Skeletal muscle tissue (tissue), 3 donors: ENCODE measurements at regions not wholly inside any gene's neighbourhood (a gene's known extent, or its start where the extent isn't known, plus 50 kb on each side); places are given as distances from the start of the nearest gene placed in this dataset.

Source experiments
- H3K27ac ChIP-seq: one replicate; pipeline ENCODE4 v1.7.0; 2013; ENCODE audit warnings: mild to moderate bottlenecking, low read depth, low read length, inconsistent platforms
- H3K27me3 ChIP-seq, 3 donors: one replicate each; pipeline ENCODE4 v1.7.0; 2013; ENCODE audit warnings: low read length in 3 of 3; ENCODE audit not compliant: control insufficient read depth in 3 of 3, insufficient read depth in 3 of 3
- H3K36me3 ChIP-seq, 3 donors: one replicate each; pipeline ENCODE4 v1.7.0; 2013; ENCODE audit warnings: low read length in 3 of 3; ENCODE audit not compliant: control insufficient read depth in 3 of 3, insufficient read depth in 3 of 3
- H3K4me1 ChIP-seq, 3 donors: one replicate each; pipeline ENCODE4 v1.7.0; 2013; ENCODE audit warnings: low read length in 3 of 3, mild to moderate bottlenecking in 3 of 3; ENCODE audit not compliant: control insufficient read depth in 3 of 3, insufficient read depth in 3 of 3
- H3K4me3 ChIP-seq, 3 donors: one replicate each; pipeline ENCODE4 v1.7.0; 2013; ENCODE audit warnings: low read length in 3 of 3
- H3K9ac ChIP-seq, 3 donors: one replicate each; pipeline ENCODE4 v1.7.0; 2013; ENCODE audit warnings: low read length in 3 of 3, mild to moderate bottlenecking in 3 of 3, moderate library complexity in 2 of 3, low read depth in 1 of 3
- H3K9me3 ChIP-seq, 3 donors: one replicate each; pipeline ENCODE4 v1.7.0; 2013; ENCODE audit warnings: low read length in 3 of 3; ENCODE audit not compliant: control insufficient read depth in 3 of 3
- donor health status: Osteomylitis.

DNA sequence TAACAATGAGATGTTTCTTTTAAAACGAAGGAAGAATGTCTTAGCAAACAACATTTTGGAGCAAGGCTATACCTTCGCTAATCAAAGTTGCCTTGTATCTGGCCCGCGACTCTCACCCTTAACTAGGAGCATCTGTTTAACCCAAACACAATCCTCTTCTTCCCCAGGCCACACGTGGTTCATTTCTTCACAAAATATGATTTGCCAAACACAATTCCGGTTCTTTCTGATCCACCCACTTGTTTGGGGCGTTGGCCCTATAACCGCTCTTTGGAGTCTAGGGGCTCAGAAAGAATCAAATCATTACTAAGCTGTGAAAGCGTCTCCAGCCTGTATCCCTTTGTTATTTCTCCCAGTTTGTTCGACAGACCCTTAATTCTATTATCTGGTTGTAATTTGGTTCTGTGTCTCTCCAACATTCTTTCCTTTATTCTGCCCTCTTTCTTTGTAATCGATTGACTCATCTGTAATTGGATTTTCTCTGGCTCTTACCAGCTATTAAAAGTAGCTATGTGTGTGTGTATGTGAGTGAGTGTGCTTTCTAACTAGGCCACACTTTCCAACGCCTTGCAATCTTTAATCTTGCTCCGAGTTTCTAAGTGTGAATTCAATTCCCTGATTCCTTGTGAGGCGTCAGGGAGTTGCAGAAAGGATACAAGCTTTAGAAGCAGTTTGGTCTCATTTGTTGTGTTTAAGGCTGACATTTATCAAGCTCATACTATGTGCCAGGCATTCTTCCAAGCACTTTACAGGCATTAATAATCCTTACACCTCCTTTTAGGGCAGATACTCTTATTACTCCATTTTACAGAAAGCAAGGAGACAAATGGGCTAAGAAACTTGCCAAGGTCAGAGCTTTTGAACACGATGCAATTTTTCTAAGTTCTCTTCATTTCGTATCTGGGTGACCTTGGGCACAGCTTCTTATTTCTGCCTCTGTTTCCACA lies 138.6 kb upstream of the CPEB2 start:
- Histone ChIP-seq H3K4me1 (peaks cover 2 to 10% (median 5%) of the 10 kb centered on the region in 3 donors), H3K27me3 (no peaks in the 10 kb centered on the region), H3K4me3 (peak overlapping the region in 1 of 3 donors; percentile 19), H3K9me3 (no peaks in the 10 kb centered on the region), H3K27ac (no peak overlapping the region), H3K36me3 (no peaks in the 10 kb centered on the region), H3K9ac (no peak overlapping the region)

DNA sequence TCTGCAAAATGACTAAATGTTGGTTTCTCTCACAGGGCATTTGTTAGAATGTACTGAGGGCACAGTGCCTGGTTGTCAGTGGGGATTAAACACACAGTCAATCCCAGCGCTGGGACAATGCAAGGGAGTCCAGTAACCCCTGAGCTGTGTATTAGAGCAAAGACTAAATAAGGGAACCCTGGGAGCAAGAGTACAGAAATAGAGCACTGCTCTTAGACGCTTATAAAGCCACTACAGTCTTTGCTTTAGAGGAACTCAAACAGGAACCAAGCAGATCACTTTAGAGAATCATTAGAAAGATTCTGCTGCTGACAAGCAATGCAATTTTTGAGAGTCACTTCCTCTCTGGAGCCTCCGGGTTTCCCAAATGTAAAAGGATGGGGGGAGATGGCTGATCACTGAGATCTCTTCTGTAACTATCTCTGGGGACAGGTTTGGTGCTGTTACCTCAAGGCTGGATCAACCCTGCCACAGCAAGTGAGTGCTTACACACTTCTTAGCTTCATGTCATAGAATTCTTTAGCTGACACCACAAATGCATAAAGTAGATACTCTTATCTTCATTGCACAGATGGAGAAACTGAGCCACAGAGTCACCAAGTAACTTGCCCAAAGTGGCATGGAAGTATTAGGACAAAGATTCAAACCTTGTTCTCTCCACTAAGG lies 137.8 kb upstream of the CPEB2 start:
- H3K4me3 ChIP-seq: no peak overlapping the region
- H3K9ac ChIP-seq: no peak overlapping the region
- H3K27me3 ChIP-seq: no peaks in the 10 kb centered on the region
- H3K36me3 ChIP-seq: no peaks in the 10 kb centered on the region
- no peaks in the 10 kb centered on the region for H3K9me3 ChIP-seq
- H3K27ac ChIP-seq: no peak overlapping the region
- H3K4me1 ChIP-seq: peaks cover 2 to 10% (median 5%) of the 10 kb centered on the region in 3 donors

DNA sequence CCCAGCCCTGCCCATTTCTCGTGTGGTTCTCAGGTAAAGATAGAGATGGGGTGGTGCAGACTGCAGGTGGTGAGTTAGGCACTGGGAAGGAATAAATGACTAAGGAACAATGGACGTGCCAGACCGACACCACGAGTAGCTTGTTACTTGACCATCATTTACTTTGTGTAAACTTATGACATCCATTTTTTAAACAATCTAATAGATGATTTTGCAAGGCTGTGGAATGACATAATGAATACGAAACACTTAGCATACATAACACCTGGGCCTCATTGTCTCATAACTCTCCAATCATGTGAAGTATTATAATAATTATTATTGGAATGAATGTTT lies 137.3 kb upstream of the CPEB2 start:
- no peak overlapping the region for H3K27ac ChIP-seq
- no peaks in the 10 kb centered on the region for H3K27me3 ChIP-seq
- no peak overlapping the region for H3K9ac ChIP-seq

GRCh38 chr4:14865804-14866203 lies 136.5 kb upstream of the CPEB2 start:
- H3K9ac ChIP-seq: no peak overlapping the region
- H3K4me1 ChIP-seq: peaks cover 2 to 10% (median 5%) of the 10 kb centered on the region in 3 donors
- H3K27me3 ChIP-seq: no peaks in the 10 kb centered on the region
- no peak overlapping the region for H3K27ac ChIP-seq
- H3K36me3 ChIP-seq: no peaks in the 10 kb centered on the region
- H3K4me3 ChIP-seq: no peak overlapping the region
- H3K9me3 ChIP-seq: no peaks in the 10 kb centered on the region

More for the DNA sequence above, 137.3 kb upstream of the CPEB2 start:
- Histone ChIP-seq H3K4me1 (peaks cover 2 to 10% (median 5%) of the 10 kb centered on the region in 3 donors), H3K4me3 (no peak overlapping the region), H3K36me3 (no peaks in the 10 kb centered on the region), H3K9me3 (no peaks in the 10 kb centered on the region)

- H3K27me3 ChIP-seq: no peaks in the 10 kb centered on the region
- H3K9ac ChIP-seq: no peak overlapping the region
- no peak overlapping the region for H3K4me3 ChIP-seq
- H3K27ac ChIP-seq: no peak overlapping the region
- peaks cover 2 to 10% (median 5%) of the 10 kb centered on the region in 3 donors for H3K4me1 ChIP-seq
- no peaks in the 10 kb centered on the region for H3K9me3 ChIP-seq
- no peaks in the 10 kb centered on the region for H3K36me3 ChIP-seq
Observed at GRCh38 chr4:14867847-14868246, 134.4 kb upstream of the CPEB2 start.

DNA sequence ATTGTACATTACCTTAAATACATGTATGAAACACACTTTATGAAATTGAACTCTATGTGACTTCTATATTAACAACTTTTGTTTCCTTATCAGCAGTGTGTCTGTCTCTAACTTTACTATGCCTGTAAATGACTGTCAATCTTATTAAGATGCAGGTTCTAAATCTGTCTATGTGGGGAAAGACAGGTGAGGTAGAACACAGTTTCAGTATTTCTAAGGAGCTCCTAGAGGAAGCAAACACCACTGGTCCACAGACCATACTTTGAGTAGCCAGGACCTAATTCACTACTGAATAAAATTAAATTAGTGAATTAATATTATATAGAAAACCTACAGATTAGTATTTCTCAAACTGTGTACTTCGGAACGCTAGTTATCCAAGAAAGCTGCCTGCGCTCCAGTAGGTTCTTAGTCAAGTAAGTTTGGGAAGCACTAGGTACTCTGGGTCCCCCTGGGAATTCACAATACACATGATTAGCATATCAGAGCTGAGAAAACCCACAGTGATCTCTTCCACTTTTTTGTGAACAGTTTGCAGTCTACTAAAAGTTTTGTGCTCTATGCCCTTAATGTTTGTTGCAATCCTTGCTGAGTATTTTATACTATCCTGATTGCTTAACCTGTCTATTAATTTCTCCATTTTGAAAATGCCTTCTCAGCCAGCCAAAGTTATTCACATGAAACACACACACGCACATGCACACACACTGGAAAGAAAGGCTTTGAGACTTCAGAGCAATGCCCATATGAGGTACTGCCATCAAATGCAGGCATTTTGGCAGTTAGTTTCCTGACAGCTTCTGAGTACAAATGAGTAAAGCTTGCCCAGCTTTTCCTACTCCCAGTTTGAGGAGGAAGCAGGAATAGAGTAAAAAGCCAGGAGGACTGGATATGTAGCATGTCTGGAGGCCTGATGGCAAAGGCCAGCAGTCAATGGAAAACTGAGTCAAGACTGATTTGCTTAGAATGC lies 133.6 kb upstream of the CPEB2 start:
- Histone ChIP-seq H3K27ac (no peak overlapping the region), H3K4me3 (no peak overlapping the region), H3K9ac (no peak overlapping the region), H3K9me3 (no peaks in the 10 kb centered on the region), H3K36me3 (no peaks in the 10 kb centered on the region), H3K4me1 (peaks cover 2 to 10% (median 5%) of the 10 kb centered on the region in 3 donors), H3K27me3 (no peaks in the 10 kb centered on the region)

GRCh38 chr4:14871676-14872430 lies 130.4 kb upstream of the CPEB2 start:
- Histone ChIP-seq H3K36me3 (no peaks in the 10 kb centered on the region), H3K4me3 (no peak overlapping the region), H3K4me1 (peaks cover 0 to 4% (median 2%) of the 10 kb centered on the region in 3 donors), H3K27me3 (no peaks in the 10 kb centered on the region), H3K9ac (no peak overlapping the region), H3K9me3 (no peaks in the 10 kb centered on the region), H3K27ac (no peak overlapping the region)

GRCh38 chr4:14874990-14875389 lies 127.3 kb upstream of the CPEB2 start:
- Histone ChIP-seq H3K36me3 (no peaks in the 10 kb centered on the region), H3K27ac (no peak overlapping the region), H3K27me3 (no peaks in the 10 kb centered on the region), H3K4me1 (peaks cover 0 to 2% (median 0%) of the 10 kb centered on the region in 3 donors), H3K9ac (no peak overlapping the region), H3K9me3 (no peaks in the 10 kb centered on the region), H3K4me3 (no peak overlapping the region)
